ENCODE measurements at regions not wholly inside any gene's neighbourhood (a gene's known extent, or its start where the extent isn't known, plus 50 kb on each side); places are given as distances from the start of the nearest gene placed in this dataset.

- no peak for DNase-seq
Observed at GRCh38 chr21:17978895-17979294, 159.7 kb upstream of the C21orf91 start.

DNA sequence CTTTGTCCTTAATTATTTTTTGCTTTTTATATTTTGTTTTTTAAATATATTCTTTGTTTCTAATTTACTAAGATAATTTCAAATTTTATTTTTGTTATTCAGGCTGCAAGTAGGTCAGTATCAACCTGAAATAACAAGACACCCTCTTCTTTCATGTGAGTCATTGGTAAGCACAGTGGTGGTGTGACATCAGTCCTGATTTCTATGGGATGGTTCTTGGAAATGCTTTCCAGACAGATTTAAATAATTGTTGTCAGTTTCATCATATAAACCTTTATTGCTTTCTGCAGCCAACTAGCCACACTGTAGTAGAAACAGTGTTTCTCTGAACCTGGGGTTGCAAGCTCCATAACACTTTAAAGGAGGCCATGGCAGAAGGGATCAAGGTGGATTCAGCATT is 157.5 kb upstream of the C21orf91 start:
- no peak for DNase-seq

GRCh38 chr21:17976139-17976538 is 157.0 kb upstream of the C21orf91 start:
- DNase-seq = no peak

DNA sequence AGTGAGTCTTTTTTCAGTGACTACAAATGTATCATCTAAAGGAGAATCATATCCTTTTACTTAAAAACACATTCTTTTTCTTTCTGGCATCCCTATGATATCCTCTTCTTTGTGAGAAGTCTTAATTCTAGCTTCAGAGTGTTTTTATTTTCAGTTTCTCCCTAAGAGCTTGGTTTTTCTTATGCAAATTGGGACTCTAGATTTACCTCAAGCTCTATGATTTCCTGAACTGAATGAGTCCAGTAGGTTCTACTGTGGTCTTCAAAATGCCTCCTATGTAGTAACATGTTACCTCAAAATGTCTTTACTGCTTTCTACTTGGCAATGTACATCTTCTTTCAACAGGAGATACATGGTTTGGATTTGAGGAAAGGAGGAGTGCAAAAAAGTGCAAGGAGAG is 148.2 kb upstream of the C21orf91 start:
- DNase-seq = no peak

GRCh38 chr21:17964716-17965115 is 145.6 kb upstream of the C21orf91 start:
- DNase-seq = no peak

DNA sequence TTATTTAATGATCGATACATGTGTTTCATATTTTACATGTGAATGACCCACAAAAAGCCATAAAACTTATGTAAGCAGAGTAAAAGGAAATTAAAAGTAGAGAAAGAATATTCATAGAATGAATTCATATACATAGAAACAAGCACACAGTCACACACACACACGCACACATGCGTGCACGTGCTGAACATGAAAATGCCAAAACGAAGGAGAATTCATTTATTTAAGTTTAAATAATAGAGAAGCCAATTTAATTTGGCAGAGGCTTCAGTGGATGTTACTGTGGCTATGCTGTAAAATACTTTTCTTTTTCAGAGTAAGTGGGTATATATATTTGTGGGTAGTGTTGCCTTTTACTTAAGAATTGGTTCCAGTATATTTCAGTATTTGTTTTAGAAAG is 145.0 kb upstream of the C21orf91 start:
- no peak for DNase-seq

GRCh38 chr21:17950591-17950990 is 131.4 kb upstream of the C21orf91 start:
- DNase-seq = no peak

DNA sequence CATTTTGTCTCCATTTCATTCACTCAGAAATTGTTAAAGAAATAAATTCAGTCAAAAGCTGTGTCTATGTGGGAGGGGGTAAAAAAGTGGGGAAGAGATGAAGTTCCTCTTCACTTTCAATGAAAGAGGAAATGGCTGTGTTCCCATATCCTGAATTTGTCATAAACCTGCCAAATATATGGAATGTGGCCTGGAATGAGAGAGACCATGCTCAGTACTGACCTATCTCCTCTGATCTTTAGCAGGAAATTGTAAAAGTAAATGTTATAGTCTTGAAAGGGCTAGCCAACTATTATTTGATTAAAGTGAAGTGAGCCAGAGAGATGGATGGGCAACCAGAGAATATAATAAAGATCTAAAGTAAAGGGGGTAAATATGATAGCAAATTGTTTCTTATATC is 130.3 kb upstream of the C21orf91 start:
- no peak for DNase-seq

DNA sequence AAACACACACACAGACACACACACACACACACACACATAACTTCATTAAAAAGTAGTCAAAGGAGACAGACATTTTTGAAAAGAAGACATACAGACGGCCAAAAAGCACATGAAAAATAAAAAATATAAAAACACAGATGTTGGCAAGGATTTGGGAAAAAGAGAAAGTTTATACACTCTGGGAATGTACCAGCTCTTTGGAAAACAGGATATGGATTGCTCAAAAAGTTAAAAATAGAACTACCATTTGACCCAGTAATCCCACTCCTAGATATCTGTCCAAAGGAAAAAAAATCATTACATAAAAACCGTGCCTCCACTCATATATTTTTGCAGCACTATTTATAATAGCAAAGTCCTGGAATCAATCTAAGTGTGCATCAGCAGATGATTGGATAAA is 128.4 kb upstream of the C21orf91 start:
- no peak for DNase-seq

- peak; percentile 32 for DNase-seq
Observed at GRCh38 chr21:17931080-17931479, 111.9 kb upstream of the C21orf91 start.

- no peak for DNase-seq
Observed at GRCh38 chr21:17930093-17930492, 110.9 kb upstream of the C21orf91 start.

DNA sequence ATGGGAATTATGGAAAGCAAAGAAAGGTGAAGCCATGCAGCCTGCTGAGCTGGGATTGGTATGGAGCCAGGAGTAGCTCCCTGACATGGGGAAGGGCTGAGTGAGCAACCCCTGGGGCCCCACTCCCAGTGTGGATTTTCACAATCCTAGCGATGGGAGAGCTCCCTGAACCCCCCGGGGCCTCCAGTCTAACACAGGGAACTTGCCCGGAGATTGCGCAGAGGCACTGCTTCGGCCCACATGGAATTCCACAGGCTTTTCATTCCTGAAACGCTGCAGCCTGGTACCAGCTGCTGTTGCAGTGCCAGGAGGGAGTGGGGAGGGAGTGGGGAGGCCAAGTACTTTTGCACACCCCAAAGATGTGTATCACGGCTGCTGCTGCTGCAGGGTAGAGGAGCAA is 110.4 kb upstream of the C21orf91 start:
- DNase-seq = no peak

DNA sequence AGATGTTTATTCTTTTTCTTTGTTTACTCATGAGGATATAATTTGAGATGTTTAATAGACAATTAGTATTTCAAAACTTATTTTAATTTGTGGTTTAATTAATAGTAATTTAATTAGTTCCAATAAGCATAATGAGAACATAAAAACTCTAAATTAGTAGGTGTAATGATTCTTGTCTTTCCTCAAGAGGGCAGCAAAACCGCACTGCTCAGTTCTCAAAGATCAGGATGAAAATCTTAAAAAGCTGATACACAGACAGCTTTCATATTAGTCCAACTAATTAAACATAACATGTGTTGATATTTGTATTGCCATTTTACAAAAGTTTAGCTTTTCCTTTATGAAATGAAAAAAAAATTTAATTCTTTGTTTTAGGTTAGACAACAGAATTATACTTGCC is 106.7 kb upstream of the C21orf91 start:
- DNase-seq = peak; percentile 75

DNA sequence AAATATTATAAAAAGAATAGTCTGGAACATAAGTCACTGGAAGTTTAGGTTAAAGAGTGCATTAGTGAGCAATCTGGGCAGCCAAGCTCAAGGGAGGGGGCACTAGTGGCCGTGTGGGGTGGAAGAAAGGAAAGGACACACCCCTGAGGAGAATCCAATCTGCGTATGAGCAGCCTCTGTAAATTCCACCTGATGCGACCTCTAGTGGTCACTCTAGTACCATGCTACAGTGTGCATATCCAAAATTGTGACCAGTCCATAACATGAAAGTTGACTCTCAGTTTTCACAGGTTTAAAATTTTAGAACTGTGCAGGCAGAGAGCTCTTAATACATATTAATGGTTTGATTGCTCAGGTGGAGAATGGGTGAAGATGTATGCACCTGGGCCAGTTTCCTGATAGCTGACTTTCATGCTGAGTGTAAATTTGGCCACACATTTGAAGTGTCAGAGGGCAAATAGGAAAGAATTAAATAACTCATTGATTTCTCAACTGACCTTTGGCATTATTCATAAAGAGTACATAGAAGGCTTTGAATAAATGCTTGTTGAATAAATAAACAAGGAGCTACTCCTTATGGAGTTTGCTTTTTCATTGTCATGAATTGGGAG is 105.9 kb upstream of the C21orf91 start:
- DNase-seq = peak; percentile 85

DNA sequence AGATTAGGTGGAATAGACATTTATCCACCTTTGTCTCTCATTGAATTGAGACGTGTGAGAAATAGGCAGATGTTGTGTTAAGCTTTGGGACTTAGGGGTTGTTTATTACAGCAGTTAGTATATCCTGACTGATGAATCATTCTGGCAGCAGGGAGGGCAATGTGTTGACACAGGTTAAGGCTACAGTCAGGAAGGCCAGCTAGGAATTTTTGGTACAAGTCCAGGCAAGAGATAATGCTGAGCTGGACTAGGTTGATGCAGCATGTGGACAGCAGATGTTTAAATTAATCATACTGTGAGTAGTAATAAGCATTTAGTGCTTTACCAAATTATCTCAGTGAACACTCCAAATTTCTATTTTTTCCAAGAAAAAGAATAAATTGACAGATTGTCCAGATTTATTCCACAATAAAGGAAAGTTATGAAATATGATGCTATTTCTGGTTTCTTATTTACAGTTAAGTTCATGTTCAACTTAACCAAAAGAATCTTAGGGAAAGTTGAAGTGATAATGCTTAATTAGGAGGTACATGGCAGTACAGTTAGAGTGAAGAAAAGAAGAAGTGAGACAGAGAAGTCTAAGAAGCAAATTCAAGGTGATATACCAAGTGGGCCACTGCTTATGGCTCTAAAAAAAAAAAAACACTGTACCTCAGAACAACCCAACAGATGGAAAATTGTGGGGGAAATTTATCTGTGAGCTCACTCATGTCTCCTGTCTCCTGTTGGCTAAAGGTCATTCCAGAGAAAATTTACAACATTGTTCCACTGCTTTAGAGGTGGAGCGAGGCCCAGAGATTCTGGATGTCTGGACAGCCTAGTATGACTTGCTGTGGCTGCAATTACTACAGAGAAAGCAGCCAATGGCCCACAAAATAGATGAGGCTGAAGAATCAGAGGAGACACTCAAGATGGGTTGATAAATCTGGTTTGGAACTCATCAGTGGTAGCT is 102.7 kb upstream of the C21orf91 start:
- DNase-seq = no peak

- no peak for DNase-seq
Observed at GRCh38 chr21:17915976-17916375, 96.8 kb upstream of the C21orf91 start.

GRCh38 chr21:17911628-17912027 is 92.5 kb upstream of the C21orf91 start:
- no peak for DNase-seq

DNA sequence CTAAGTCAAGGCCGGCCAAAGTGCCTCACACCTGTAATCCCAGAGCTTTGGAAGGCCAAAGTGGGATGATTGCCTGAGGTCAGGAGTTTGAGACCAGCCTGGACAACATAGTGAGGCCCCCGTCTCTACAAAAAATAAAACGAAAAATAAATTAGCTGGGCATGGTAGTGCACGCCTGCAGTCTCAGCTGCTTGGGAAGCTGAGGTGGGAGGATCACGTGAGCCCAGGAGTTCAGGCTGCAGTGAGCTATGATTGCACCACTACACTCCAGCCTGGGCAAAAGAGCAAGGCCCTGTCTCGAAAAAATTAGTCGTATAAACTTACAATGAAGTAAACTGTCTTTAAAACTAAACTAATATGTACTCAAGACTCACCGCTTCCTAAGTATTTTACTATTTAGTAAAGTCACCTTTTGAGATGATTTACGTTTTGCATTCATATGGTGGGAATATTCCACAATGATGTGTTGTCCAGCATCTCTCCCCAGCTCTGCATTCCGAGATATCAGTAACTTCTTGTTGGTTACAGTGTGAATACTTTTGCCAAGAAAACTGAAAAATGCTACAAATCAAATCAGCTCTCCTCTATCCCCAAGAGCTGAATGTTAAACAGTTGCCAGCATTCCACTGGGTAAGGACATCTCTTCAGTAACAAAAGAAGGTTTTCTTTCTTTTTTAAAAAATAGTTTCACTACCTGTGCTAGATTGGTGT is 84.9 kb upstream of the C21orf91 start:
- DNase-seq = no peak

- peak; percentile 88 for DNase-seq
Observed at GRCh38 chr21:17903029-17903806, 84.1 kb upstream of the C21orf91 start.

DNA sequence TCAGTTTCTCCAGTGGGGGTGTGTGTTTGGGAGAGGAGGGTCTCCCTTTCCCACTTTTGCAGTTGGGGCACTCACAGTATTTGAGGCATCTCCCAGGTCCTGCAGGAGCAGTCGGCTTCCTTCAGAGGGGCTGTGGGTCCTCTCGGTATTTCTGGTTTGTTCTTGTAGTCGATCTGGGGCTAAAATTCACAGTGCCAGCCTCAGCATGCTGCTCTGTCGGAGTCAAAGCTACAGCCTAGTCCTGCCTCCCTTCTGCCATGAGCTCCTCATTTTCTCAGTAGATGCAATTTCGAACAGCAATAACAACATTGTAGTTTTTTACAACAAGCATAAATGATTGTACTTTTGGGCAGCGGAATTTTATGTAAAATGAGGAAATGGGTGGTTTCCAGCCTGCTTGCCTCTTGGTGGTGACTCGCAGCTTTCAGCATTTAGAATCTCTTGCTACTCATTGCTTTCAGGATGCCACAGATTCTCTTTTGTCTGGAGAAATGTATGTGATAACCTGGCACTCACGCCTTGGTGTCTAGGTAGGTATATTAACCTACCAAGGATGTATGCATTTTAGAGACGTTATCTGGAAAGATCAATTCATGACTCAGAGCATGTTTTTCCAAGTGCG is 82.4 kb upstream of the C21orf91 start:
- peak; percentile 55 for DNase-seq

DNA sequence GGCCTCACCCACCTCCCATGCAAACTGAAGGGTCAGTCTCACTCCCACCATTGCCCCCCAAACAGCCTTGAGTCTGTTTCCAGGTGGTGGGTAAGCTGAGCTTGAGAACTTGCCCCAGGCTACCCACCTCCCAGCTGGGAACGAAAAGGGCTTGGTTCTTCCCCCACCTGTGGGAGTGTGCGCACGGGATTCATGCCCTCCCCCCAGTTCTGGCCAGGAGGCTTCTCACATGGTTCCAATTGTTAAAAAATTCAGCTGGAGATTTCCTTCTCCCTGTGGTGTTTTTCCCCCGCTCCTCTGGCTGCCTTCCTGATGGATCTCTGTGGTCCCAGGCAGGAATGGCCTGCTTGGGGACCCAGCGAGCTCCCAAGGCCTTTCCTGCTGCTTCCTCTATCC is 81.8 kb upstream of the C21orf91 start:
- no peak for DNase-seq

- peak; percentile 46 for DNase-seq
Observed at GRCh38 chr21:17900281-17900989, 81.3 kb upstream of the C21orf91 start.

Measured in hematopoietic multipotent progenitor cell treated with erythropoietin and hydrocortisone succinate and interleukin-3 and kit ligand, for 4 days (in vitro differentiated cells).